Caco-2 (cell line): ENCODE measurements at regions not wholly inside any gene's neighbourhood (a gene's known extent, or its start where the extent isn't known, plus 50 kb on each side); places are given as distances from the start of the nearest gene placed in this dataset.

ENCODE experiments used
- BruUV-seq: library from RNA; stranded (reverse); fragments of 400-500 nt; replicated peaks from 2 replicates; lab custom pipeline; 2021; lab: Mats Ljungman, UMichigan
- CTCF ChIA-PET: fragments of 300-600 bp; sonication (Branson Sonifier 250); formaldehyde crosslinking; loops from one replicate; lab custom pipeline; 2022; ENCODE audit warnings: antibody characterized with exemption; lab: Charles Lee
- POLR2A ChIA-PET: fragments of 300-600 bp; sonication (Branson Sonifier 250); formaldehyde crosslinking; loops from one replicate; lab custom pipeline; 2022; ENCODE audit warnings: antibody characterized with exemption; lab: Charles Lee
- DNase-seq, 2 experiments: peaks; one replicate each; pipeline versions ENCODE4 v3.0.0 to v3.0.0-alpha.2; 2020 to 2022
- H3K27me3 ChIP-seq: replicated peaks from 2 replicates; pipeline ENCODE4 v1.6.0; 2011; ENCODE audit warnings: low read length; ENCODE audit not compliant: control insufficient read depth, insufficient read depth
- H3K36me3 ChIP-seq: 2 replicates; pipeline ENCODE4 v1.5.1; 2011; ENCODE audit warnings: low read length; ENCODE audit not compliant: control insufficient read depth, insufficient read depth
- H3K4me1 ChIP-seq: fragments of 250-450 bp; sonication (Bioruptor Pico); 2 replicates; pipeline ENCODE4 v1.5.1; 2020; ENCODE audit warnings: mild to moderate bottlenecking
- H3K4me3 ChIP-seq: 2 replicates; pipeline ENCODE4 v1.5.1; 2011; ENCODE audit warnings: low read depth, mild to moderate bottlenecking, control low read depth, low read length
- H3K9me3 ChIP-seq: fragments of 250-450 bp; sonication (Bioruptor Pico); 2 replicates; pipeline ENCODE4 v1.5.1; 2020; ENCODE audit warnings: mild to moderate bottlenecking, moderate library complexity
- H3K27ac Mint-ChIP-seq: one replicate; pipeline ENCODE4 v1.8.0; 2022; ENCODE audit warnings: mixed read lengths; ENCODE audit not compliant: unreplicated experiment
- H3K27me3 Mint-ChIP-seq: one replicate; pipeline ENCODE4 v1.8.0; 2022; ENCODE audit warnings: mixed read lengths; ENCODE audit not compliant: insufficient read depth, unreplicated experiment
- H3K36me3 Mint-ChIP-seq: one replicate; pipeline ENCODE4 v1.8.0; 2022; ENCODE audit warnings: mild to moderate bottlenecking, mixed read lengths; ENCODE audit not compliant: insufficient read depth, unreplicated experiment
- H3K4me1 Mint-ChIP-seq: one replicate; pipeline ENCODE4 v1.8.0; 2022; ENCODE audit warnings: low read depth, mixed read lengths; ENCODE audit not compliant: unreplicated experiment
- H3K4me3 Mint-ChIP-seq: one replicate; pipeline ENCODE4 v1.8.0; 2022; ENCODE audit warnings: mild to moderate bottlenecking, moderate library complexity, mixed read lengths; ENCODE audit not compliant: unreplicated experiment
- H3K9me3 Mint-ChIP-seq: one replicate; pipeline ENCODE4 v1.8.0; 2022; ENCODE audit warnings: mixed read lengths; ENCODE audit not compliant: unreplicated experiment
- CTCF ChIP-seq, 2 experiments: fragments of 200-600 bp in 1 of 2; IDR thresholded peaks; 1 replicate in 1 of 2; 2 replicates in 1 of 2; pipeline versions ENCODE4 v1.5.1 to v1.8.0; 2011 to 2022; ENCODE audit warnings: antibody characterized with exemption in 1 of 2, control low read depth in 1 of 2, inconsistent platforms in 1 of 2, low read depth in 1 of 2, low read length in 1 of 2, mild to moderate bottlenecking in 1 of 2, moderate library complexity in 1 of 2; ENCODE audit not compliant: insufficient read depth in 1 of 2, severe bottlenecking in 1 of 2, unreplicated experiment in 1 of 2
- intact Hi-C: fragments of 100-400 bp; cut with micrococcal nuclease; formaldehyde crosslinking; loops from one replicate; pipeline ENCODE4 v1.10.0; 2022; ENCODE audit not compliant: unreplicated experiment

- no peak for TF ChIP-seq CTCF (IDR thresholded peaks at IDR 0.05; ENCODE audit: insufficient read depth in 1 of 2, low read depth in 1 of 2, low read length in 1 of 2, severe bottlenecking in 1 of 2, unreplicated experiment in 1 of 2)
- ChIA-PET POLR2A (no interaction called here), CTCF (no interaction called here)
- peaks cover 12% of the 10 kb centered on the region for H3K9me3 Mint-ChIP-seq
- no peaks in the 10 kb centered on the region for H3K27me3 Mint-ChIP-seq
- no TSS peak for BruUV-seq
- Histone ChIP-seq H3K4me1 (no peaks in the 10 kb centered on the region), H3K27me3 (no peaks in the 10 kb centered on the region), H3K36me3 (no peaks in the 10 kb centered on the region), H3K4me3 (no peak overlapping the region), H3K9me3 (no peaks in the 10 kb centered on the region)
- no peaks in the 10 kb centered on the region for H3K4me1 Mint-ChIP-seq
- DNase-seq, result no peak
- H3K27ac Mint-ChIP-seq, result no peak overlapping the region
- no peaks in the 10 kb centered on the region for H3K36me3 Mint-ChIP-seq
- H3K4me3 Mint-ChIP-seq, result no peak overlapping the region
- intact Hi-C loops, result no loop called here
These were observed 243.3 kb upstream of the CCDC54 start for GRCh38 chr3:107133891-107134290.

- BruUV-seq, result no TSS peak
- no peak overlapping the region for H3K27ac Mint-ChIP-seq
- intact Hi-C loops, result no loop called here
These were observed 235.1 kb upstream of the CCDC54 start for GRCh38 chr3:107142171-107142570.

DNA sequence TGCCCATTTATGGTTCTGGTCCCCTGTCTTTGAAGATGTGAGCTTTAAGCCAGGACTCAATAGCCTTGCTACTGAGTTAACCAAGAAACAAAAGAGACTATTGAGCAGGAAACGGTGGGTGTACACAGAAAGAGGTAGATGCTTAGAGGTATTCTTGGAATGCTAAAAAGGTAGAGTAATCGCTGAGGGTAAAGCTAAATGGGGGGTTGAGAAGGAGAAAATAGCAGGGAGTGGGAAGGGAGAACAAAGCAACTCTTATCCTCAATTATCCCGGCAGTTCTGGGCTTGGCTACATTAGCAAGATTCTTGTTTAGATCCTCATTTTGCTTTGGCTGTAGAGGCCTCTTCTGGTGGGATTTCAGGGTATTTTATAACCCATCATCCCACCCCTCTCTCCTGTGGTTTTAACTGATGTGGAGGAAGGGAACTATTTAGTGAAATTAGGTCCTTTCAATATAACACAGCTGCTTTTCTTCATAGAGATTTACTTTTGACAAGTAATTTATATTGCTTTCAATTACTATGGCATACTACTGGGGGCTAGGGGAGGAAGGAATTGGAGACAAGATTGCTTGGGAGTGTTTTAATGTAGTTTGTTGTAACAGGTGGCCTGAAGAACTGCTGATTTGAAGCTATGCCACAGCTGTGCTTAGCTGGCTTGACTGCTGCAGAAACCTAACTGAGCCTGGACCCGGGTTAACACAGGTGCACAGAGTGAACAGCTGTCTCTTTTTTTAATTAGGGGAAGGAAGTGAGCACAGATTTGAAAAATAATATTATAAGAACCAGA, 234.3 kb upstream of the CCDC54 start:
- POLR2A ChIA-PET, result no interaction called here
- Histone ChIP-seq H3K4me1 (0 out of 2 replicates have a peak, but pooled peaks cover 6% of the 10 kb centered on the region), H3K27me3 (no peaks in the 10 kb centered on the region), H3K4me3 (no peak overlapping the region), H3K36me3 (no peaks in the 10 kb centered on the region), H3K9me3 (no peaks in the 10 kb centered on the region)
- Mint-ChIP-seq H3K4me3 (no peak overlapping the region), H3K27me3 (no peaks in the 10 kb centered on the region), H3K27ac (no peak overlapping the region), H3K9me3 (peaks cover 12% of the 10 kb centered on the region), H3K4me1 (peaks cover 10% of the 10 kb centered on the region), H3K36me3 (no peaks in the 10 kb centered on the region)
- no peak for DNase-seq
- CTCF ChIA-PET, result no interaction called here
- TF ChIP-seq CTCF (IDR thresholded peaks at IDR 0.05; ENCODE audit: insufficient read depth in 1 of 2, low read depth in 1 of 2, low read length in 1 of 2, severe bottlenecking in 1 of 2, unreplicated experiment in 1 of 2), result no peak
- BruUV-seq, result no TSS peak
- intact Hi-C loops, result no loop called here

More at GRCh38 chr3:107142171-107142570, 235.1 kb upstream of the CCDC54 start:
- no peak for TF ChIP-seq CTCF (IDR thresholded peaks at IDR 0.05; ENCODE audit: insufficient read depth in 1 of 2, low read depth in 1 of 2, low read length in 1 of 2, severe bottlenecking in 1 of 2, unreplicated experiment in 1 of 2)
- H3K27me3 ChIP-seq, result no peaks in the 10 kb centered on the region
- no peak overlapping the region for H3K4me3 Mint-ChIP-seq
- H3K9me3 Mint-ChIP-seq, result peaks cover 12% of the 10 kb centered on the region
- no peaks in the 10 kb centered on the region for H3K27me3 Mint-ChIP-seq
- no peak for DNase-seq
- H3K4me1 Mint-ChIP-seq, result peaks cover 10% of the 10 kb centered on the region
- no peak overlapping the region for H3K4me3 ChIP-seq
- POLR2A ChIA-PET, result no interaction called here
- H3K36me3 Mint-ChIP-seq, result no peaks in the 10 kb centered on the region
- CTCF ChIA-PET, result no interaction called here
- H3K9me3 ChIP-seq, result no peaks in the 10 kb centered on the region
- H3K36me3 ChIP-seq, result no peaks in the 10 kb centered on the region
- H3K4me1 ChIP-seq, result 0 out of 2 replicates have a peak, but pooled peaks cover 6% of the 10 kb centered on the region
